Kidney (tissue), 13 donors: ENCODE measurements at regions not wholly inside any gene's neighbourhood (a gene's known extent, or its start where the extent isn't known, plus 50 kb on each side); places are given as distances from the start of the nearest gene placed in this dataset.
"Not testable (repeated sequence)": the region's sequence is repeated elsewhere in the genome, so short reads cannot be mapped to it uniquely, and the experiment has no call there.

ENCODE experiments used
- DNase-seq, 5 donors: peaks; one replicate each; pipeline ENCODE4 v3.0.0-alpha.2; 2013 to 2020
- FAIRE-seq: peaks from 2 replicates; lab custom pipeline; 2012; peaks lifted over from hg19 to GRCh38; lab: Jason Lieb, UNC
- H3K27ac ChIP-seq, 2 donors: one replicate each; pipeline ENCODE4 v1.7.0; 2013; ENCODE audit warnings: low read depth in 2 of 2, low read length in 2 of 2, inconsistent platforms in 1 of 2
- H3K27me3 ChIP-seq: one replicate; pipeline ENCODE4 v1.7.1; 2013; ENCODE audit warnings: low read length, inconsistent platforms; ENCODE audit not compliant: control insufficient read depth, insufficient read depth
- H3K36me3 ChIP-seq, 3 donors: one replicate each; pipeline versions ENCODE4 v1.7.0 to v1.7.1; 2013; ENCODE audit warnings: low read length in 3 of 3, control low read depth in 1 of 3, inconsistent platforms in 1 of 3; ENCODE audit not compliant: insufficient read depth in 3 of 3, control insufficient read depth in 2 of 3
- H3K4me1 ChIP-seq, 3 donors: one replicate each; pipeline versions ENCODE4 v1.7.0 to v1.7.1; 2013; ENCODE audit warnings: low read length in 3 of 3, inconsistent platforms in 1 of 3, low read depth in 1 of 3; ENCODE audit not compliant: control insufficient read depth in 2 of 3, insufficient read depth in 2 of 3
- H3K4me3 ChIP-seq, 3 donors: one replicate each; pipeline versions ENCODE4 v1.7.0 to v1.8.1; 2013; ENCODE audit warnings: low read length in 3 of 3, control low read depth in 1 of 3, inconsistent platforms in 1 of 3
- H3K9ac ChIP-seq, 3 donors: one replicate each; pipeline versions ENCODE4 v1.7.0 to v1.7.1; 2013; ENCODE audit warnings: low read length in 3 of 3, control low read depth in 1 of 3, inconsistent platforms in 1 of 3
- H3K9me3 ChIP-seq, 3 donors: one replicate each; pipeline versions ENCODE4 v1.7.0 to v1.7.1; 2013; ENCODE audit warnings: low read length in 3 of 3, control low read depth in 1 of 3, inconsistent platforms in 1 of 3; ENCODE audit not compliant: control insufficient read depth in 2 of 3, insufficient read depth in 1 of 3
- CTCF ChIP-seq: IDR thresholded peaks from 3 replicates; pipeline ENCODE4 v1.5.1; 2012; ENCODE audit warnings: mild to moderate bottlenecking, moderate library complexity, borderline replicate concordance; ENCODE audit not compliant: insufficient read depth; ENCODE audit errors: extremely low read depth
- intact Hi-C: fragments of 100-400 bp; cut with DNase I; formaldehyde crosslinking; loops from one replicate; pipeline ENCODE4 v1.11.1; 2022
- donor health status: control.
- donor health status: control.
- donor health status: control.
- donor health status: control.
- donor health status: control.
- donor health status: DM: yes; HTN: yes; CAD: no.
- donor health status: Normal renal cell carcinoma (clear cell type).

DNA sequence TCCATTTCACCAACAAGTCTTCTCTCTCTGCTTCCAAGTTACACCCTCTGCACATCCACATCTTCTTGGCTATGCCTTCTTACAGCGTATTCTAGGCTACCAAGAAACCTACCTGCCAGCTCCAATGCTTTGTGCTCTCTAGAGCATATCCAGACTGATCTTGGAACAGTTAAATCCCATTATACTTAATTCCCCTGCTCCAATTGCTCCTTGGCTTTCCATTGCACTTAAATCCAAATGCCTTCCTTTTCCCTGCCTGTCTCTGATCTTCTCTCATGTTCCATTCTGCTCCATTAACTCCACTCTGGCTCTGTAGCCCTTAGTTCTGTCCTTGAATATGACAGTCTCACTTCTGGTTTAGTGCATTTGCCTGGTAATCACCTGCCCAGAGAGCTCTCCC lies 322.4 kb downstream of the LRRC70 start:
- H3K9ac ChIP-seq = no peak overlapping the region
- H3K27ac ChIP-seq = no peak overlapping the region
- intact Hi-C loops = no loop called here
- FAIRE-seq (no peak), DNase-seq (peak in 1 of 5 donors; percentile 24)
- no peaks in the 10 kb centered on the region for H3K27me3 ChIP-seq
- H3K4me1 ChIP-seq = no peaks in the 10 kb centered on the region
- no peaks in the 10 kb centered on the region for H3K9me3 ChIP-seq
- H3K4me3 ChIP-seq = no peak overlapping the region
- TF ChIP-seq CTCF = no peak
- no peaks in the 10 kb centered on the region for H3K36me3 ChIP-seq

GRCh38 chr5:62896121-62896893 lies 317.7 kb downstream of the LRRC70 start:
- FAIRE-seq (no peak), DNase-seq (no peak)
- TF ChIP-seq CTCF = no peak
- no peaks in the 10 kb centered on the region for H3K27me3 ChIP-seq
- H3K4me3 ChIP-seq = no peak overlapping the region
- H3K36me3 ChIP-seq = no peaks in the 10 kb centered on the region
- H3K9me3 ChIP-seq = no peaks in the 10 kb centered on the region
- H3K9ac ChIP-seq = no peak overlapping the region
- H3K4me1 ChIP-seq = no peaks in the 10 kb centered on the region
- H3K27ac ChIP-seq = no peak overlapping the region
- intact Hi-C loops = no loop called here

DNA sequence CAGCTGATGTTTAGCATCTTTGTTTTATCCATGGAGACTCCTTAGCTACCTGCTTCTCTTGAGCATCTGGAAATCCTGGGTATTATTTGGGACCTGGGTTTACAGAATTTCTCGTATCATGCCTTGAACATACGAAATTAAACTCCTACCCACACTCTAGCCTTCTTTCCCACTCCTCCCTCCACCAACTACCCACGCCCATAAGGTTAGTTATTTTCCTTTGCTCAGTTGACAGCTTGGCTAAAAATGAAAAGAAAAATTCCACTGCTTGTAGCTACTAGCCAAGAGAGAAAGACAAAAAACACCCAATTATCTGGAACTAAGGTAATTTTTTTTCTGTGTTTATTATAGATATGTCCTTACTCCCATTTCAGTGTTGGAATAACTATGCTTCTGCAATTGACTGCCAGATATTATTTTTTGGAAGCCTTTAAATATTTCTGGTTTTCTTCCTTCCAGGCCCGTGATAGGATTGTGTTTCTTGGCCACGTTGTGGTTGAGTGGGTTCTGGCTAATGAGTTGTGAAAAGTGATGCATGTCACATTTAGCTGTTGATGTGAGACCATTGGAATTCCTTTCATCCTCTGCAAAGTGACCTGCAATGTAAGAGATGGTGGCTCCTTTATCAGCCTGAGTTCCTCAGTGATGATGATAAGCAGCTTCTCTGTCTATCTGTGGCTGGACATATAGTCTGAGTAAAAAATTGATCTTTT lies 308.1 kb downstream of the LRRC70 start:
- Histone ChIP-seq H3K27ac (no peak overlapping the region), H3K36me3 (no peaks in the 10 kb centered on the region), H3K9me3 (no peaks in the 10 kb centered on the region), H3K4me3 (no peak overlapping the region), H3K27me3 (no peaks in the 10 kb centered on the region), H3K9ac (no peak overlapping the region), H3K4me1 (no peaks in the 10 kb centered on the region)
- TF ChIP-seq CTCF = no peak
- DNase-seq = peak in 3 of 5 donors; percentile 60 to 86 (median 85)
- intact Hi-C loops = no loop called here
- FAIRE-seq = no peak

DNA sequence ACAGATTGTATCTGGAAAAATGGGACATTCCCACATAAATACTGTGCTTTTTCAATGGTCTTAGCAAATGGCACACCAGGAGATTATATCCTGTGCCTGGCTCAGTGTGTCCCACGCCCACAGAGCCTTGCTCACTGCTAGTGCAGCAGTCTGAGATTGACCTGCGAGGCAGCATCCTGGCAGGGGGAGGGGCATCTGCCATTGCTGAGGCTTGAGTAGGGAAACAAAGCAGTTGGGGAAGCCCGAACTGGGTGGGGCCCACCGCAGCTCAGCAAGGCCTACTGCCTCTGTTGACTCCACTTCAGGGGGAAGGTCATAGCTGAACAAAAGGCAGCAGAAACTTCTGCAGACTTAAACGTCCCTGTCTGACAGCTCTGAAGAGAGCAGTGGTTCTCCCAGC lies 258.7 kb downstream of the LRRC70 start:
- H3K9ac ChIP-seq, DNase-seq, H3K4me1 ChIP-seq, H3K27me3 ChIP-seq, H3K36me3 ChIP-seq, FAIRE-seq, H3K9me3 ChIP-seq, intact Hi-C loops, H3K4me3 ChIP-seq, H3K27ac ChIP-seq: not testable (repeated sequence)
